Activated CD4-positive, alpha-beta T cell treated with anti-CD3 and anti-CD28 coated beads, Interleukin-2, Interleukin-6, amounts not matched to agents 100 ng/mL and 50 ng/mL, durations not matched to agents 16 hours and 8 hours (primary cell): ENCODE measurements at regions not wholly inside any gene's neighbourhood (a gene's known extent, or its start where the extent isn't known, plus 50 kb on each side); places are given as distances from the start of the nearest gene placed in this dataset.
A peak's percentile ranks its signal among the peaks of the same experiment; 100 is the strongest.

Experiments used
- DNase-seq: peaks from one replicate; pipeline ENCODE4 v3.0.0-alpha.2; 2020

DNA sequence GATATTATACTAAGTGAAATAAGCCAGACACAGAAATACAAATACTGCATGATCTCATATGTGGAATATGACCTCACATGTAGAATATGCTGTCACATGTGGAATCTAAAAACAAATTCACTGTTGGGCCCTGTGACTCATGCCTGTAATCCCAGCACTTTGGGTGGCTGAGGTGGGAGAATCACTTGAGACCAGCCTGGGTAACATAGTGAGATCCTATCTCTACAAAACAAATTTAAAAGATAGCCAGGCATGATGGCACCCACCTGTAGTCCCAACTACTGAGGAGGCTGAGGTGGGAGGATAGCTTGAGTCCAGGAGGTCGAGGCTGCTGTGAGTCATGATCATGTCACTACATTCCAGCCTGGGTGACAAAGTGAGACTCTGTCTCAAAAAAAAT lies 160.3 kb downstream of the PTEN start:
- no peak for DNase-seq

DNA sequence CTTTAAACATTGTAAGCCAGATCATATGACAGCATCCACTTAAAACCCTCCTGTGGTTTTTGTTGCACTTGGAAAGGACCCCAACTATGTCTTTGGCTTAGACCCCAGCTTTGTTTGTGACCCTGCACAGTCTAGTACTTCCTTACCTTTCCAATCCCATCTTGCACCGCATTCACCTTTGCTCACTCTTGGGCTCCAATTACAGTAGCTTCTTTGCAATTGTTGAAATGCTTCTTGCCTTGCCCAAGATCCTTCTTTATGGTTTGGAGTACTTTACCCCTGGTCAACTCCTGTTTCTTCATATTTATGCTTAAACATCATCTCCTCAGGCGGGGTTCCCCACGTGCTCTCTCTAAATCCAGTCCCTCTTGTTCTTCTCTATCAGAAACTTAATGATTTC lies 162.6 kb downstream of the PTEN start:
- DNase-seq = no peak

DNA sequence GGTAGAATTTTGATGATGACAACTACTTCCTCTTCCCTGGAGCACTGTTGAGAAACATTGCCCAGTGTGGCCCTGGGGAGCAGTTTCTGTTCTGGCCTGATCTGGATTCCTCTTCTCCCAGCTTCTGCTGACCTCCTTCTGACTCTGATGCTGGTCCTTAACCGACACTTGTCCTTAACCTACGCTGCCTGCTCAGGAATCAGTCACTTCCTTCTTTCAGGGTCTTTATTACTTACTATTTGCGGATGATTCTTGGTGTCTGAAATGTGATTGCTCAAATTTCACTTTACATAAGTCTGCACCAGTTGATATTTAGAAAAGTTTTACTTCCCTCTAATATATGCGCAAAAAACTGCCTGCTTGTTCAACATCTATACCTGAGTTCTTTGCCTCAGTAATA lies 164.1 kb downstream of the PTEN start:
- DNase-seq = no peak

DNA sequence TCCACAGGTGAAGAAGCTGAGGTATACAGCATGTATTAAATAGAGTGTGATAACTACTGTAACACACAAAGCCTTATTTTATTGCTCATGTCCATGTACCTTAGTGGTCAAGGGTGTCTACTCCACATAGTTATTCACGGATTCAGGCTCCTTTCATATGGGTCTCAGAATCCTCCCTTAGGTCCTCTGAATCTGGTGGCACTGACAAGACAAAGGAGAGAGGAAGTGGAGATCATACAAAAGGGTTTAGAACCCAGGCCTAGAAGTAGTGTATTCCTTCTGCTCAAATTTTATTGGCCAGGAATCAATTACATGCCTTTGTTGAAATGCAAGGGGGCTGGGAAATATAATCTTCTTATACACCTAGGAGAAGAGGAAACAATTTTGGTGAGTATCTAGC lies 164.6 kb downstream of the PTEN start:
- no peak for DNase-seq

DNA sequence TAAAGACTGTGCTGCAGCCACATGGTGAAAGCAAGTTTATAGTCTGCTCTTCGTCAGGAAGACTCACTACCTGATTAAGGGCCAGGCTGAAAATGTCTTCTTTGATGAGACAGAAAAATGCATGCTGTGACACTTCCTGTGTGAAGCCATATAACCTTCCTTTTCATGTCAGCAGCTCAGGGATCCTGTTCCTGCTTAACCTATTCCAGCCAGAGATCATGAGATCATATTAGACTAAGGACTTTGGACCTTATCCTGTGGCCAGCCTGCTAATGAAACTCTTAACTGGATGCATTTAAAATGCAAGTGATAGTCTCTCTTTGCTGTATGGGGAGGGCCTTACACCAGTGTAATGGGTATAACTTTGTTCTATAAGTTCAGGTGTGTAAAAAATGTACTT lies 165.2 kb downstream of the PTEN start:
- DNase-seq = peak; percentile 3

DNA sequence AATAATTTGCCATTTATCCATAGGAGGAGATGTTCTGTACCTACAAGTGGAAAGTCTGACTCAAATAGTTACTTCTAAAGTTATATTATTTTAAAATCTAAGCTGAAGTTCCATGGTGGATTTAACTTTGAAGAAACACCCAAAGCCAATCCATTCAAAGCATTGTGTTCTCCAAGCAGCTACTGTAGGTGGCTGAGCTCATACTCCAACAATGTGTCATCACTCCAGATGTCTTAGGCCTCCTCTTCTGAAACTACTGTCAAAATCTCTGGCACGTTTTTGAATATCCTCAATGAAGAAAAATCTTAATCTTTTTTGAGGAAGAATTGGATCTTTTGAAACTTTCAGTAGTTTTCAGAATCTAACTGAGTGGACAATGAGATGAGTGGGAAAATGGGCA lies 169.1 kb downstream of the PTEN start:
- no peak for DNase-seq

DNA sequence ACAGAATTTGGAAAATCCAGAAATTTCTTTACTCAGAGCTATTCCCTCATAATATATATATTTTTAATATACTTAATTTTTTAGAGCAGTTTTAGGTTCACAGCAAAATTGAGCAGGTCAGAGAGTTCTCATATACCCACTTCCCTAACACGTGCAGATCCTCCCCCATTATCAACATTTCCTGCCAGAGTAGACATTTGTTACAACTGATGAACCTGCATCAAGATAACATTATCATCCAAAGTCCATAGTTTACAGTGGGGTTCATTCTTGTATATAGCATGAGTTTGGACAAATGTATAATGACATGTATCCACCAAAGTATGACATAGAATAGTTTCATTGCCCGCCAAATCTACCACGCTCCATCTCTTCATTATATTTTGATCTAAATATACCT lies 170.0 kb downstream of the PTEN start:
- DNase-seq = no peak

DNA sequence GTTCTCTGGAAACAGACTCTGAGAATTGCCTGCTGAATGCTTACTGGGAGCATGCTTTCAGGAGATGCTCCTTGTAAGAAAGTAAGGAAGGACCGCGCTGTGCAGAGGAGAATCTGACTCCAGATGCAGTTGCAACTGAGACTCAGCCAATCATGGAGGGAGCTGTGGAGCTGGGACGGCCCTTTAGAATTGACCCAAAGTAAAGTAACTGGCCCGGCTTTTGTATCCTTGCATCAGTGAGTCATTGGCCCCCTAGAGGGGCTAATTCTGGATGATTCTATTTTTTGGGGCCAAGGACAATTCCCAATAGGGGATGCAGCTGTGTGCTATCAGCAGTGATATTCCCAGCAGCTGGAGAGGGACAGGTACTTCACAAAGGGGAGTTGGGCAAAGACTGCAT lies 170.4 kb downstream of the PTEN start:
- DNase-seq = no peak

DNA sequence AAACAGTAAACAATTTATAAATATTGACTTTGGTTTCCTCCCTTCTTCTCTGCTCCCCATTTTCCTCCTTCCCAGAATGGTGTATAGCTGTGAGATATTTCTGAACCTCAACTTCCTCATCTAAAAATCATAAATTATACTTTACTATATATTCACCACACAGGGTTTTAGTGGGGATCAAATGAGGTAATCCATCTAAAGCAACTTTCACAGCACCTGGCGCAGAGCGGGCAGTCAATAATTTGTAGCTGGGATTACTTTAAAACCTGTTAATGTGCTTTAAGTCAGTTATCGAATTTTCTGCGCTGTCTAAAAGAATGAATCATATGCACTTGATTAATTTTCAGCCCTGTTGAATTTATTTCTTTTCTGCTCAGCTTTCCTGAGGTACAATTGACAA lies 172.7 kb downstream of the PTEN start:
- no peak for DNase-seq

DNA sequence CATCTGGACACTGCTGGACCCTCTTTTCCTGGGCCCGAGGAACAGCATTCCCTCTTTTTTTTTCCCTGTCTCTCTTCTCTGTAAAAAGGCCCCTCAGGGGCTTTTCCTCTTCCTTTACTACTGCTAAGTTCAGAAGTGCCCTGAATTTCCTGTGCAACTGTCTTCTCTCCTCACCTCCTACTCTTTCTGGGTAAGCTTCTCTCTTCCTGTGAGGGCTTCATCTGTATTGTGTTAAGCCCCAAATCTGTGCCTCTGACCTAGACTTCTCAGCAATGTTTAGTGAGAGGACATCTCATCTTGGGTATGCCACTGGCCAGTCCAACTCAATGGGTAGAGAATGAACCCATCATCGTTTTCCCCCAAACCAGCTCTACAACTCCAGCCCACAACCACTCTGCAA lies 174.2 kb downstream of the PTEN start:
- DNase-seq = no peak

DNA sequence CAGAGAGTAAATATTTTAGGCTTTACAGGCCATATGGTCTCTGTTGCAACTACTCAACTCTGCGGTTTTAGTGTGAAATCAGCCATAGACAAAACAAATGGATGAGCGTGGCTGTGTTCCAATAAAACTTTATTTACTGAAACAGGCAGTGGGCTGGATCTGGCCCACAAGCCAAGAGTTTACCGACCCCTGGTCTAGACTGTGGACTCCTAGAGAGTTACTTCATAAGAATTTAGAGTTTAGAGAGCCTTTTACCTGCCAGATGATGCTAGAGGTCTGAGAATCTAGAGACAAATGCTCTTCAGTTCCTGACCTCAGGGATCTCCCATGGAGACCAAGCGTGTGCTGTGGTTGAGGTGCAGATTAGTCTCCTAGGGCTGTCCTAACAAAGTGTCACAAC lies 174.8 kb downstream of the PTEN start:
- no peak for DNase-seq

DNA sequence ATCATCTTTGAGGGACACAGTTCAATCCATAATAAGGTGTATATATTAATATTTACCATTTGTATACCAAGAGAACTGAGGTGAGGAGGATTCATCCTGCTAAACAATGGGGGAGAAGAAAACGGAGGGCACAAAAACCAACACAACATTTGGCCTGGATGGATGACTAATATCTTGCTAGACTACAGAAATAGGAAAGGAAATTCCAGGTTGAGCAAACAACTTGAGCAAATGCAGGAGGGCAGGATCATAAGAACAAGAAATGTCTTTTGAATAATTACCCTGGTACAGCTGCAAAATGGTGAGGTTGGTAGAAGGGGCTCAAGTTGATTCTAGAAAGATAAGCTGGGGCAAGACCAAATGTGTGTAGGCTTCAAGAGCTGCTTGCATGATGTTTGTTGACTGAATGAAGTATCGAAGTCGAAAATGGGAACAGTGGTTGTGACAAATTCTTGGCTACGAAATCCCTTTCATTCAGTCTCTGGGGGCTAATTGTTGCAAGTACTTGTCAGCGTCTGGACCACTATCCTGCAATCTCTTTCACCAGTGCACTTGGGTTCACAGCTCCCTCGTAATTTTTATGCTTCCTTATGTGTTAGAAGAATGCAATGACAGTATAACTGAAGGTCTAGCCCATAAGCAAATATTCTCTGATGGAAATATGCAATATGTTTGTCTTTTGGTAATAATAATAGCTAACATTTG lies 176.2 kb downstream of the PTEN start:
- no peak for DNase-seq

DNA sequence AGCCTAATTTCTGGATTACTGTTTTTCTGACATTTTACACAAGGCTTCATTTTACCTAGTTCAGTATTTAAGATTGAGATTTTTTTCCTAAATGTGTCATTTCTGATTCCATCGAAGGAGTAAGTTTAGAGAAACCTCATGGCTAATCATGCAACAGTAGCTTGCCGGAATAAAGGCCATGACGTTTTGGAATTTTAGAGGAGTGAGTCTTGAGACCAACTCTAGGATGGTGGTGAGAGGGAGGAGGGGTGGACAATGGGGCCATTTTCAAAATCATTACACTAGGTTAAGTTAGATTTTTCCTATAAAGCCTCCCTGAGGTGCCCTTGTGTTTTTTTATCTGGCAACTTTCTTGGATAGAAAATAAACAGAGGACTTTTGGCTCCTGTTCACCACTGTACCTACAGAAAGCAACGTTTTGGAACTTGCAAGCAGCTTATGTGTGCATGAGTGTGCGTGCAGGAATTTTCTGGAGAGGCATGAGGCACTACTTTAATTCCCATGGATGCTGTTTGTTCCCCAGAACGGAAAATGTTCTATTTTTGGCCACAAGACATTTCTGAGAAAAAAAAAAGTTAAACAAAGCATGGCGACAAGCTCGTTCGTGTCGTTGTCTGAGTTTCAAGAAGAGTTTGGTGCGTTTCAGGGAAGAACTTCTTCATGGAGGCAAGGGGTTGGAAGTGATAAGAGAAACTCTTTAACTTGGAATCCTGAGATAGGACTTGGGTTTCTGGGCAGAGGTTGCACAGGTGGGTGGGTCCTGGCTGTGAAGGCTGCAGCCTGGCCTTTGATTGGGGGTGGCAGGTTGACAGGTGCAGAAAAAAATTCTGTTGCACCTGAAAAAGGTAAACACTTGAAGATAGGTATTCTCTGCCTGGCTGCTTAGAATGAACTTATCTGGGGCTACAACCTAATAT lies 178.1 kb downstream of the PTEN start:
- no peak for DNase-seq

DNA sequence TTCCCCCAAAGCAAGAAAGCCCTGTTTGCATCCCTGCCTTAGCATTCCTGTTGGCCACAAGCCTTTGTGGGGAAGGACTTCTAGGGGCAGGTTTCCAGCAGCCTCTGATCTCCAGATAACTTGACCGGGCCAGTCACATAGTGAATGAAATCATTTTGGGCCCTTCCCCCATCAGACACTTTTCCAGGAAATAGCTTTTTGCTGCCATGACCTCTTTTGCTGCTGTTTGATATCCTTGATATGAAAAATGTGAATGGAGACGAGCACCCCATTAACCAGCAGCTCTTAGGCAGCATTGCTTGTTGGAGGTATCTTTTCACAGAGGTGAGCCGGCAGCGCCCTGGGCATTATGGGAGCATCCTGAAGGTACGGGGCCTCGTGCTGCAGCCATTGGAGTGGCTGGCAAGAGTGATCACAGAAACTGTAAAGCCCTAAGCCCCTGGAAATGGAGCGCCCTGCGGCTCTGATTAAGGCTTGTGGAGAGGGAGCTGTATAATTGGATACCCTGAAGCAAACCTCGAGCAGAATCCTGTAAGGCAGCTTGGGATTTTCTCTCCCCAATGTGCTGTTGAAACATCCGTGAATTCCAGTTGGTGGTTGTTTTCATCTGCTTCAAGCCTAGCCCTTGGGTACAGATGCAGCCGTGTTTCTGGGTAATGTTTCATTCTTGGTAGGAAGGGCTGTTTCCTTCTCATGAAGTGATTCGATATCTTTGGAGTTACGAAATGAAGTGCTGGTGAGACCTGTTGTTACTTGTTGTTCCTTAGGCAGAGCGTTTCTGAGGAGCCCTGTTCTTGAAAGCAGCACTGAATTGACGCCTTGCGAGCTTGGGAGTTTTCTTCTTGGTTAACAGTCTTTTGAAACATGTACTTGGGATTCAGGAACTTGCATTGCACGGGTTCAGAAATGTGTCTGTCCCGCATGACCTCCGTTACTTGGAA lies 179.0 kb downstream of the PTEN start:
- no peak for DNase-seq

DNA sequence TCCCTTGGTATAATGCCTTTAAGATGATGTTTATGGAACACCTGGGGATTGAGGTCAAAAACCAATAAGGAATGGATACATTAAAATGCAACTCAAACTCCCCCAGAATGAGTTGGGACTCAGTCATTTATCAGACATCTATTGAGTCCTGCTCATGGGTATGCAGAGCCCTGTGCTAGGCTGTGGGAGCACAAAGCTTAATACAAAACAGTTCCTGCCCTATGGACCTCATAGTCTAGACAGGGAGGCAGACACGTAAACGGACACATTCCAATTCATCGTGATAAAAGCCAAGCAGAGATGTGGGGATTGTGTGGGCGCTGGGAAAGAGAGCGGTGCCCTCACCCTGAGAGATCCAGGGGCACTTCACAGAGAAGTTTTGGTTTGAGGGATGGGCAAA lies 181.7 kb downstream of the PTEN start:
- no peak for DNase-seq

DNA sequence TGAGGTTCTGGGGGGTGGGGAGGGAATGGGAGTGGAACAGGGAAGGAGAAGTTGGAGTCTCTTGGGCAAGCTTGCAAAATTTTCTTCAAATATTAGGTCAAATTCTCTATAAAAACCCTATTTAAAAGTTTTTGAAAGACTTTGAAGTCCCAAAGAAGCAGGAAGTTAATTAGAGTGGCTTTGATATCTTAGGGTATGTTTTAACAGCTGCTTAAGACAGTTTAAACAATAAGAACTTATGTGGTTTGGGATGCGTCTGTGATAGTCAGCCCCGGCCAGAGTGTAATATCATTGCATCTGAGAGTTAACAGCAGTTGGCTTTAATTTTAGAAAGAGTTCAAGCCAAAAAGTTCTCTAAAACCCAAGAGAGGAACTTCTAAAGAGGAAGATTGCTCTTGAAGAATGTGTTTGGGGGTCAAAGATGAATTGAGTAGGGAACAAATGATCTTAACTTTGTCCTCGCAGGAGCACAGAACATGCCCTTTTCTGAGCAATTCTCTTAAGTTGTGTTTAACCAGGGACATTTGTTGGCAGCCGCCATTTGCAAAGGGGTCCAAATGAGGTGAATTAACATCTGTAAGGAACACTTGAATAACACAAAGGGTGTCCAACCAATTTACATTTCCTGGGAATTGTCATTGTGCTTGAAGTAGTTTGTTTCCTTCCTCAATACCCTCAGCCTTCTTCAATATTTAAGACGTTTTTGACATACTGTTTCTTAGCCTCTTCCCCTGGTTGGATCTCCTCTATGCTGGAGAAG lies 182.4 kb downstream of the PTEN start:
- DNase-seq = no peak

DNA sequence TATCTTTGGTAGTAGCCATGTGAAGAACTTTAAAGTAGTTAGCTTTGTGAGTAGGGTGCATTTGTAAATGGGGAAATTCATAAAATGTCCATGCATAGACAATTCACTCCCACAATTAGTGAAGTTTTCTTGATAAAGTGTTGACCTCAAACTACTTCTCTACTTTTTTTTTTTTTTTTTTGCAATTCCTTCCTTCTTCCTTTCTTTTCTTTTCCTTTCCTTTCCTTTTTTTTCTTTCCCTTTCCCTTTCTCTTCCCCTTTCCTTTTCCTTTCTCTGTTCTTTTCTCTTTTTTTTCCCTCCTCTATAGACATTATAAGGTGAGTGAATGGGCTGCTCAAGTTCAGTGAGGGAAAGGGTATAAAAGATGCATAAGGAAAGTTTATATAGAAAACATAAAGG lies 184.2 kb downstream of the PTEN start:
- no peak for DNase-seq

DNA sequence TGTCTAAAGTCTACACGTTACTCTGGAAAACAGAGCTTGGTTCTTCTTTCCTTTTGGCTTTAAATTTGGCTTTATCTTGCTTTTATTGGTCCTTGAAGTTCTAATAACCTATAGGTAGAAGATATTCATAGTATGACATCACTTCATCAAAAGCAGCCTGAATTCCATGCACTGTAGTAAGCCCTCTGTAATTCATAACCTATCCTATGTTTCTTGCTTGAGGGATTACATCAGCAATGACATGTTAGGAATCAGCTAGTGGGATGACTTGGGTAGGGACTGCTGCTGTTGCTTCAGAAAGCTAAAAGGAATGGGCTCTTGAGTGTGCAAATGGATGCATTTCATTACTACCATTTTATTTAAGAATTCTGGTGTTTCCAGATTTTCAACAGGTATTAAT lies 184.9 kb downstream of the PTEN start:
- no peak for DNase-seq

DNA sequence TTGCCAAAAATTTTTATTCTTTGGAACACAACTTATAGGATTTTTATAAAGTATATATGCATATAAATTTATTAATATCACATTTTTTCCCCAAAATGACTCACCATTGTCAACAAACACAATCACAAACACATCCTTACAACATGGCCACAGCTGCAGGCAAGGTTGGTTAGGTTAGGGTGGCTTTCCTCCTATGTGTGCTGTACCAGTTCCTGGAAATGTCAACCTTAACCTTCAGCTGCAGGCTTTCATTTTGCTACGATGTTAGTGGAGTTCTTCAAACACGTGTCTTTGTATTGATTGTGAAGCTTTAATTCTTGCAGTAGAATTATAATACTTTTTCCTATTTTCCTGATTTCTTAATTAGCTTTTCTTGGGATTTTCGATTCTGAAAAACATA lies 185.8 kb downstream of the PTEN start:
- DNase-seq = no peak

DNA sequence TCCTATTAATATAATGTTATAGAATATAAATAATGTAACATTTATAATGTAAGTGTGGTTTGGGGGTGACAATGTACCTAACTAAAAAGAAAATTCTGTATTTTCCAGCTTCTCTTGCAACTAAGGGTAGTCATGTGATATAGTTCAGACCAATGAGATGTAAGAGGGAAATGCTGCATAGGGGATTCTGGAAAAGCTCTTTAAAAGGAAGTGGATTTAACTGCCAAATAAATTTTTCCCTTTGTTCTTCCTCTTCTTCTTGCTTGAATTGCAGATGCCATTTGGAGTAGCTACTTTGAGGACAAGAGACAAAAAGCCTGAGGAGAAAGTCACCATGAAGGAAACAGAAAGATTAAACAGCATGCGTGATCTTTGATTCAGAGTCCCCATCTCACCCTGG lies 194.3 kb downstream of the PTEN start:
- DNase-seq = no peak

DNA sequence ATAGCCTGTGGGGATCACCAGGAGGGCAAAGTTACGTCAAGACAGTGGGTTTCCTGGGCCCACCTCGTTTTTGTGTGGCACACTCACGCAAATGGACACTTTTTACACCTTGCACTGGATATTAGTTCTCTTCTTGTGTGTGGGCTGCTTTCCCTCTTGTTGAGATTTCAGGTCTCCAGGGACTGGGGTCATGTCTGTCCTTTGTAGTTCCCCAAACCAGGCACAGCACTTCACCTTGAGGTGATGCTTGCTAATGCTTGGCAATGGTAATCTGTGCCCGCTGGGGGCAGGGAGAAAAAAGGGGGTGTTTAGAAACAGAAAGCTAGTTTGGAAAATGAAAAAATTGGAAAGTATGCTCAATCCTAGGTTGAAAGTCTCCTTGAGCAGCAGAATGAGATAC lies 195.3 kb downstream of the PTEN start:
- DNase-seq = no peak

DNA sequence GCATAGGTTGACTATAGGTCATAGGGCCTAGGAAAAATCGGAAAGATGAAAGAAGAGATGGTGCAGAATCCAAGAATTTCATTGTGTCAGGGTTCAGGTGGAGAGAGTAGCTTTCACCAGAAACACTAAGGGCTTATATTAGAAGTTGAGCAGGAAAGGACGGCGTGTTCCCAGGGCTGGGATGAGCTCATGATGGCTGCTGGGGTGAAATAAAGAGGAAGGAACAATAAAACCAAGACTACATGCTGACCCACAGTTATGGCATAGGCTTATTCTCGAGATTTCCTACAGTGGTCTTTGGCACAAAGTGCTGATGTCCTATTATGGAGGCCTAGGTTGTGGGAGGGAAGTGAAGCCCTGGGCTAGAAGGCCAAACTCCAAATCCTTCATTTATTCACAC lies 195.8 kb downstream of the PTEN start:
- DNase-seq = no peak

DNA sequence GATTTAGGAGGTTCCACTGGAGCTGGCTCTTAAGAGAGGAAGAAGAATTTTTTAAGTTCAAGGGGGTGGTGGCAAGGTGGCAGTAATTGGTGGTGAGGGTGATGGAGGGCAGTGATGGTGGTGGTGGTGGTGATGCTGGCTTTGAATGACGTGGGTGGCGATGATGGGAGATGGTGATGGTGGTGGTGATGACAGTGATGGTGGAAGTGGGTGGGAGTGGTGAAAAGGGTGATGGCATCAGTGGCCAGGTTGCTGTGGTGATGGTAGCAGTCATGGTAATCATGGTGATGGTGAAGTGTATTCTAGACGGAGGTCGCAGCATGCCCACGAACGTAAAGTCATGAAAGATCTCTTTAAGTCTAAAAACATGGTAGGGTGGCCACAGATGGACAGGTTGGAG lies 197.3 kb downstream of the PTEN start:
- DNase-seq = no peak
